Esophagus muscularis mucosa (tissue), 3 donors: ENCODE measurements at regions not wholly inside any gene's neighbourhood (a gene's known extent, or its start where the extent isn't known, plus 50 kb on each side); places are given as distances from the start of the nearest gene placed in this dataset.

ENCODE experiments used
- CTCF ChIP-seq, 3 experiments: fragments of 200-600 bp in 2 of 3; fragments of 450-650 bp in 1 of 3; sonication (generic) in 2 of 3; IDR thresholded peaks; one replicate each; pipeline ENCODE4 v1.5.1; 2017 to 2019; ENCODE audit warnings: antibody characterized with exemption in 3 of 3, mild to moderate bottlenecking in 2 of 3, moderate library complexity in 1 of 3
- POLR2A ChIP-seq: fragments of 450-650 bp; IDR thresholded peaks from one replicate; pipeline ENCODE4 v1.6.1; 2017; ENCODE audit warnings: antibody characterized with exemption, moderate library complexity, mild to moderate bottlenecking, low read depth
- POLR2AphosphoS5 ChIP-seq, 2 donors: sonication (generic); formaldehyde crosslinking; IDR thresholded peaks; one replicate each; pipeline ENCODE4 v1.6.1; 2017; ENCODE audit warnings: antibody characterized with exemption in 2 of 2

- TF ChIP-seq CTCF (IDR thresholded peaks at IDR 0.05) (no peak), POLR2AphosphoS5 (IDR thresholded peaks at IDR 0.05) (no peak), POLR2A (no peak)
Observed at GRCh38 chr1:196091397-196092135, 516.7 kb downstream of the KCNT2 start.
